ENCODE measurements at regions not wholly inside any gene's neighbourhood (a gene's known extent, or its start where the extent isn't known, plus 50 kb on each side); places are given as distances from the start of the nearest gene placed in this dataset.

DNA sequence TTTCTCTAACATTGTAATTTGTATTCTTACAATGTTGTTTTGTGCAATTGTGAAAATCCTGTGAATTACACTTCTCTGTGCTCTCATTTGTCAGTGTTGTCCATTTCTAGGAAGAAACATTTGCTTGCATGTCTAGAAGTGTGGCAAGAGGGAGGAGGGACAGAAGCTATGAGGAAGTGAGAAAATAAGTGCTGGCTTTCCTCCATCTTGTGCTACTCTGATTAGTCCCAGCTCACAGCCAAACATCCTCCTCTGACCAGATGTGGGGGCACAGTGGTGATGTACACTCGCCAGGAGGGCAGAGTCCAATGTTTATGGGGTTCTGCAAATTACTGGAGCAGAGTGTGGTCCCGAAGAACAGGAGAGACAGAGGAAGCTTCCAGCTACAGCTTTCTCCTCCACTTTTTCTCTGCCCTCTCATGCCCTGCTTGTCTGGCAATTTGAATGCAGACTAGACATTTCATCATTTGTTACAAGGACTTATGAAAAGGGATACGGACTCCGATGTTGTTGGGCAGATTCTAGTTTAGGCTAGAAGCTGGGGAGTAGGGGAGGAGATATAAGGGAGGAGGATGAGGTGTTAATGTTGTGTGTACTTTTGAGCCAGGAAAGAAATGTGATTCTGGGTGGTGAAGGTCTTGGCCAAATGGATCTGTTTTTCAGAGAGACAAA lies 131.0 kb upstream of the C1GALT1 start:
- no peak for TF ChIP-seq CTCF (IDR thresholded peaks at IDR 0.05; ENCODE audit: unreplicated experiment)
- ChIA-PET POLR2A (interaction anchor here (0.7 to 1.3 kb wide), 2 partner anchors 10 to 48 kb away, joined by 3 to 4 read pairs; no protein-coding TSS in a partner anchor), CTCF (no interaction called here)
- no TSS peak for BruUV-seq (replicated peaks)
- Mint-ChIP-seq H3K27ac (ENCODE audit: low read depth, unreplicated experiment) (no peak overlapping the region), H3K4me1 (ENCODE audit: insufficient read depth, unreplicated experiment) (no peaks in the 10 kb centered on the region), H3K36me3 (ENCODE audit: insufficient read depth, unreplicated experiment) (no peaks in the 10 kb centered on the region), H3K9me3 (ENCODE audit: unreplicated experiment) (no peaks in the 10 kb centered on the region), H3K4me3 (ENCODE audit: unreplicated experiment) (no peak overlapping the region), H3K27me3 (ENCODE audit: insufficient read depth, unreplicated experiment) (no peaks in the 10 kb centered on the region)
- no peak for DNase-seq (ENCODE audit: unreplicated experiment)
- intact Hi-C loops (cut with micrococcal nuclease), result no loop called here

- Mint-ChIP-seq H3K4me1 (ENCODE audit: insufficient read depth, unreplicated experiment) (no peaks in the 10 kb centered on the region), H3K27me3 (ENCODE audit: insufficient read depth, unreplicated experiment) (no peaks in the 10 kb centered on the region), H3K27ac (ENCODE audit: low read depth, unreplicated experiment) (no peak overlapping the region), H3K9me3 (ENCODE audit: unreplicated experiment) (no peaks in the 10 kb centered on the region), H3K36me3 (ENCODE audit: insufficient read depth, unreplicated experiment) (no peaks in the 10 kb centered on the region), H3K4me3 (ENCODE audit: unreplicated experiment) (no peak overlapping the region)
- DNase-seq (ENCODE audit: unreplicated experiment), result no peak
- intact Hi-C loops (cut with micrococcal nuclease), result no loop called here
- CTCF ChIA-PET, result interaction anchor here (0.5 to 0.7 kb wide), 3 partner anchors 13 to 41 kb away, joined by 3 read pairs; no protein-coding TSS in a partner anchor
- TF ChIP-seq CTCF (IDR thresholded peaks at IDR 0.05; ENCODE audit: unreplicated experiment), result no peak
- no TSS peak for BruUV-seq (replicated peaks)
- POLR2A ChIA-PET, result no interaction called here
Observed at GRCh38 chr7:7054252-7054830, 128.0 kb upstream of the C1GALT1 start.

DNA sequence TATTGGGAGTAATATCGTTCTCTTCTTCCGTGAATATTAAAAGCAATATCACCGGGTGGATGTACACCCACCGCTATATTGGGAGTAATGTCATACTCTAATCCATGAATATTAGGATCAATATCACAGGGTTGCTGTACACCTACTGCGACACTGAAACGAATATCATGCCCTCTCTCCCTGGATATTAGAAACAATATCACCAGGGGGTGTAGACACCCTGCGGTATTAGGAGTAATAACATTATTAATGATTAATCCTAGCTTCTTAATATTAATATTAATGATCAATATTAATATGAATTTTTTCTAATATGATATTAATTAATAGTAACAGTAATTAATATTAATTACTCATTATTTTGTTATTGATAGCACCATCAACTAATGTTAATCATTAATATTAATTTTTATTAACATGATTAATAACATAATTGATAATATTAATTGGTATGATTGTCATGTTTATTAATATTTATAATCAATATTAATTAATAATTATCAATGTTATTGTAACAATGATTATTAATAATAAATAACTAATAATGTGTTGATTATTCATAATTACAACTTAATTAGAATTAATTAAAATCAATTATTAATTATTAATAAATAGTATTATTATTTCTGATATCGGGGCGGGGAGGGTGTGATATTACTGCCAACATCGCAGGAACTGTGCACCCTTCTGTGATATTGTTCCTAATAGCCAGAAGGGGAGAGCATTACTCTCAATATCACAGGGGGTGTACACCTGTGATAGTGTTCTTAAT lies 121.3 kb upstream of the C1GALT1 start:
- CTCF ChIA-PET, result no interaction called here

More for the DNA sequence above, 121.3 kb upstream of the C1GALT1 start:
- BruUV-seq (replicated peaks), result no TSS peak
- H3K27me3 Mint-ChIP-seq (ENCODE audit: insufficient read depth, unreplicated experiment), result no peaks in the 10 kb centered on the region
- H3K36me3 Mint-ChIP-seq (ENCODE audit: insufficient read depth, unreplicated experiment), result peaks cover 6% of the 10 kb centered on the region
- no peak overlapping the region for H3K27ac Mint-ChIP-seq (ENCODE audit: low read depth, unreplicated experiment)
- H3K4me1 Mint-ChIP-seq (ENCODE audit: insufficient read depth, unreplicated experiment), result no peaks in the 10 kb centered on the region
- no peaks in the 10 kb centered on the region for H3K9me3 Mint-ChIP-seq (ENCODE audit: unreplicated experiment)
- TF ChIP-seq CTCF (IDR thresholded peaks at IDR 0.05; ENCODE audit: unreplicated experiment), result no peak
- no peak for DNase-seq (ENCODE audit: unreplicated experiment)
- H3K4me3 Mint-ChIP-seq (ENCODE audit: unreplicated experiment), result no peak overlapping the region
- POLR2A ChIA-PET, result no interaction called here
- intact Hi-C loops (cut with micrococcal nuclease), result no loop called here
